ENCODE measurements at regions not wholly inside any gene's neighbourhood (a gene's known extent, or its start where the extent isn't known, plus 50 kb on each side); places are given as distances from the start of the nearest gene placed in this dataset.

DNA sequence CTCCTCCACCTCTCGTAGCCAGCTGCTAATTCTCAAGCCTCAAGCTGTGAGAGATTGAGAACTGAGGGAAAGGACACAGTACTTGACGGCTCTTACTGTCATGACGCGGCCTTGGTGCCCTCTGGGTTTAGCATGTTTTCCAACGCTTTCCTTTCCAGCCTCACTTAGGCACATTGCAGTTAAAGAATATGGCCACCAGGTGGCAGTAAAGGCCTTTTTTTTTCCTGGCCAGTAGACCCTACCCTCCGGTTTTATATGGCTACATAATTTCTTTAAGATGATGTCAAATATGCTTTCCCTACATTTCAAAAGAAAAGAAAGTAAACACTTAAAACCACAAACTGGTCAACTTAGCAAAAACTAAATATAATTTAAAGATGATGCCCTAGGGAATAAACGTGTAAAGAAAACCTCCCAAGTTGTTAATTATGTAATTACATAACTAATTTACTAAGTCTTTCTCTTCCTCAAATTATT is 56.8 kb upstream of the PRDX6 start:
- DNase-seq (ENCODE audit: low read depth, low spot score), result peak; percentile 88
- TF ChIP-seq, protein P1, sequence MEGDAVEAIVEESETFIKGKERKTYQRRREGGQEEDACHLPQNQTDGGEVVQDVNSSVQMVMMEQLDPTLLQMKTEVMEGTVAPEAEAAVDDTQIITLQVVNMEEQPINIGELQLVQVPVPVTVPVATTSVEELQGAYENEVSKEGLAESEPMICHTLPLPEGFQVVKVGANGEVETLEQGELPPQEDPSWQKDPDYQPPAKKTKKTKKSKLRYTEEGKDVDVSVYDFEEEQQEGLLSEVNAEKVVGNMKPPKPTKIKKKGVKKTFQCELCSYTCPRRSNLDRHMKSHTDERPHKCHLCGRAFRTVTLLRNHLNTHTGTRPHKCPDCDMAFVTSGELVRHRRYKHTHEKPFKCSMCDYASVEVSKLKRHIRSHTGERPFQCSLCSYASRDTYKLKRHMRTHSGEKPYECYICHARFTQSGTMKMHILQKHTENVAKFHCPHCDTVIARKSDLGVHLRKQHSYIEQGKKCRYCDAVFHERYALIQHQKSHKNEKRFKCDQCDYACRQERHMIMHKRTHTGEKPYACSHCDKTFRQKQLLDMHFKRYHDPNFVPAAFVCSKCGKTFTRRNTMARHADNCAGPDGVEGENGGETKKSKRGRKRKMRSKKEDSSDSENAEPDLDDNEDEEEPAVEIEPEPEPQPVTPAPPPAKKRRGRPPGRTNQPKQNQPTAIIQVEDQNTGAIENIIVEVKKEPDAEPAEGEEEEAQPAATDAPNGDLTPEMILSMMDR (IDR thresholded peaks at IDR 0.05; ENCODE audit: low read depth, low read length), result peak; percentile 68
- in situ Hi-C loops (cut with HindIII; ENCODE audit: low sequenced_read_pairs), result no loop called here
- H3K4me3 ChIP-seq (ENCODE audit: low read depth, low read length), result no peak overlapping the region

DNA sequence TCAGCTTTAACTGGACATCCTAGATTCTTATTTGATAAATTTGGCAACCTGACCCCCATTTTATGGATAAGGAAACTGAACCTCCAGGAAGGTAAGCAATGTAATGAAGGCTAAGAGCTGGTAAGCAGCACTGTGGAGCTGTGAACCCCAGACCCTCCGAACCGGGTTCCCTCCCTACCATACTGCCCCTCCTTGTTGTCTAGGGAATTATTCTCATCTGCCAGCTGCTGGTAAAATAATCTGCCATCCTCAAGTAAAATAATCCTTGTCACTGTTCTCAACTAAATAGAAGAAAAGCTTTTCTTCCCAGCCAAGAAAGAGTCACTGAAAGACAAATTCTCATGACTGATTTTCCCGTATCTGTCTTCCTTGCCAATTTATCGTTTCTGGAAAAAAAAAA is 55.8 kb upstream of the PRDX6 start:
- in situ Hi-C loops (cut with HindIII; ENCODE audit: low sequenced_read_pairs), result no loop called here
- H3K4me3 ChIP-seq (ENCODE audit: low read depth, low read length), result no peak overlapping the region
- TF ChIP-seq, protein P1 (IDR thresholded peaks at IDR 0.05; ENCODE audit: low read depth, low read length), result no peak
- DNase-seq (ENCODE audit: low read depth, low spot score), result no peak

DNA sequence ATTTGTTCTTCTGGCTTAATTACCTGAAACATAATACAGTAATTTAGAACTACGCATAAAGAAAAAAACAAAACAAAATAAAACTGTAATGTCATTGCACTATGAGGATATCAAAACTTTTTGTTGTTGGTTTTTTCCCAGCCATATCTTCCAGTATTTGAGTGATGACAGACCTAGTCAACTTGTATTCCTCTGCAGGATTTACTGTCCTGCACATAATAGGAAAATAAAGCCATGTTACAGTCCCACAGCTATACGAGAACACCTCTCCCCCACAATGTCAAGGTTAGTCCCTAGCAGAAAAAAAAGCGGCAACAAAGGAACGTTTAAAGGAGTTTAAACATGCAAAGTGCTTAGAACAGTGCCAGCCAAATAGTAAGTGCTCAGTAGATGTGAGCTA is 55.3 kb upstream of the PRDX6 start:
- TF ChIP-seq, protein P1 (IDR thresholded peaks at IDR 0.05; ENCODE audit: low read depth, low read length), result no peak
- no peak for DNase-seq (ENCODE audit: low read depth, low spot score)
- in situ Hi-C loops (cut with HindIII; ENCODE audit: low sequenced_read_pairs), result no loop called here
- no peak overlapping the region for H3K4me3 ChIP-seq (ENCODE audit: low read depth, low read length)

DNA sequence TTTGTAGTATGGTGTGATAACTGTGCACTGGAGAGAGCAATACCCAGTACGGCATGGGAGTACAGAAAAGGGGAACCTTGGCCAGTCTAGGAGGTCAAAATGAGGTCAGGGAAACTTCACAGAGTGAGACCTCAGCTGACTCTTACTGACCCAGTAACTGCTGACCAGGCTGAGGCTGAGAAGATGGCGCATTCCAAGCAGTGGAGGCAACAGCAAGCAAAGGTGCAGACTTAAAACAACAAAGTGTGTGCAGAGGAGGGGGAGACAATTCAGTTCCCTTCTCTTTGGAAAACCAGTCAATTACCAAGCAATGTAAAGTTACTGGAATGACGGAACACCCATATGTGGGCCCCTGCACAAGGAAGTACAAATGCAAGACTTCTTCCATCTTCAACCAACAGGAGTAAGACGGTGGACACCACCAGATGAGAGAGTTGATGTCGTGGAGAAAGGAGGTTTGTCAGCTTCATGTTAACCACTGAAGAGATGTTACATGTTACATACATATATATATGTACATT is 54.6 kb upstream of the PRDX6 start:
- no peak for DNase-seq (ENCODE audit: low read depth, low spot score)
- H3K4me3 ChIP-seq (ENCODE audit: low read depth, low read length), result no peak overlapping the region
- TF ChIP-seq, protein P1 (IDR thresholded peaks at IDR 0.05; ENCODE audit: low read depth, low read length), result no peak
- in situ Hi-C loops (cut with HindIII; ENCODE audit: low sequenced_read_pairs), result no loop called here

DNA sequence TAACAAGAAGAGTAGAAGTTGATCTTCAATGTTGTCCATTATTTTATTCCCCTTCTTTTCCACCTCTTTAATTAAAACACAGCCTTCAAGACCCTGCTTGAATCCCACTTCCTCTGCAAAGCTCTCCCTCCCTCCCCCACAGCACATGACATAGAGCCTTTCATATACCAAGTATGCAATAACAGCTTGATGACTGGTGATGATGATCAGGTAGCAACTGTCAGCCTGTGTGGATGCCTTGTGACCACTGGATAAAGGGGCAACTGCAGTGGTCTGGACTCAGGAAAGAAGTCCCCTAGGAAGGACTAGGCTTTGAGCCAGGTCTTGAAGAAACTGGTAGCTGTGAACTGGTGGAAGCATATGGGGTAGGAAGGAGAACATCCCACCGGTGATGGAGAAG is 53.8 kb upstream of the PRDX6 start:
- H3K4me3 ChIP-seq (ENCODE audit: low read depth, low read length), result no peak overlapping the region
- no peak for DNase-seq (ENCODE audit: low read depth, low spot score)
- TF ChIP-seq, protein P1 (IDR thresholded peaks at IDR 0.05; ENCODE audit: low read depth, low read length), result no peak
- in situ Hi-C loops (cut with HindIII; ENCODE audit: low sequenced_read_pairs), result no loop called here

DNA sequence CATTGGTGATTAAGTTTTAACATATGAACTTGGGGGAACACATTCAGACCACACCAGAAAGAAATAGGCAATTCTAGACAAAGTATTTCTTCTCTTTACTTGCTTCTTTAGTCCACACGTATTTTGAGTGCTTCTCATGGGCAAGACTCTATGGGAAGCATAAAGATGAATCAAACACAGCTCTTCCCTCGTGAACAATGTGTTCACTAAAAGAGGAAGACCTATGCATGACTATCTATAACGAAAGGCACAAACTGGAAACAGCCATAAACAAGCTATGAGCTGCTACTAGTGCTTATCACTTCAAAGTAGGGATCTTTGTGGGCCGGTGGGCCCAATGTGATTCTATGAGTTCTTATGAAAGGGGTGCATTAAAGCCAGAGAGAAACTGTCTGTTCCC is 53.0 kb upstream of the PRDX6 start:
- in situ Hi-C loops (cut with HindIII; ENCODE audit: low sequenced_read_pairs), result no loop called here
- no peak for DNase-seq (ENCODE audit: low read depth, low spot score)
- TF ChIP-seq, protein P1 (IDR thresholded peaks at IDR 0.05; ENCODE audit: low read depth, low read length), result no peak
- H3K4me3 ChIP-seq (ENCODE audit: low read depth, low read length), result no peak overlapping the region
